HepG2 (cell line): ENCODE measurements at regions not wholly inside any gene's neighbourhood (a gene's known extent, or its start where the extent isn't known, plus 50 kb on each side); places are given as distances from the start of the nearest gene placed in this dataset.

Source experiments
- CREM ChIP-seq, 2 experiments: sonication (generic) in 1 of 2; formaldehyde crosslinking in 1 of 2; IDR thresholded peaks; 2 replicates each; pipeline versions ENCODE4 v1.4.0 to v1.6.1; 2016 to 2020; ENCODE audit warnings: antibody characterized with exemption in 1 of 2, mild to moderate bottlenecking in 1 of 2, missing genetic modification reagents in 1 of 2
- FOXP1 ChIP-seq, 2 experiments: fragments of 450-650 bp in 1 of 2; IDR thresholded peaks; 2 replicates each; pipeline ENCODE4 v1.6.1; 2017 to 2018; ENCODE audit warnings: antibody characterized with exemption in 1 of 2
- HNRNPL ChIP-seq: fragments of 200-400 bp; formaldehyde crosslinking; IDR thresholded peaks from 2 replicates; pipeline ENCODE4 v1.6.1; 2017; ENCODE audit warnings: mild to moderate bottlenecking, low read depth, low read length
- RBFOX2 ChIP-seq: fragments of 200-400 bp; formaldehyde crosslinking; IDR thresholded peaks from 2 replicates; pipeline ENCODE4 v1.6.1; 2017; ENCODE audit warnings: low read depth, mild to moderate bottlenecking, low read length
- SOX13 ChIP-seq, 3 experiments: fragments of 450-650 bp in 1 of 3; sonication (generic) in 1 of 3; formaldehyde crosslinking in 1 of 3; IDR thresholded peaks in 2 of 3; conservative IDR thresholded peaks in 1 of 3; 2 replicates each; pipeline versions ENCODE4 v1.5.0 to v1.6.1; 2016 to 2020; ENCODE audit warnings: antibody characterized with exemption in 1 of 3, mild to moderate bottlenecking in 1 of 3, missing compliant biosample characterization in 1 of 3, missing genetic modification reagents in 1 of 3, moderate library complexity in 1 of 3
- TRIM22 ChIP-seq: fragments of 450-650 bp; IDR thresholded peaks from 2 replicates; pipeline ENCODE4 v1.6.1; 2017
- ZBTB20 ChIP-seq: sonication (generic); formaldehyde crosslinking; IDR thresholded peaks from 2 replicates; pipeline ENCODE4 v1.8.1; 2023; ENCODE audit warnings: missing genetic modification reagents, low read depth, mild to moderate bottlenecking, borderline replicate concordance
- ZC3H4 ChIP-seq: sonication (generic); formaldehyde crosslinking; IDR thresholded peaks from 2 replicates; pipeline ENCODE4 v1.4.0; 2020; ENCODE audit warnings: missing genetic modification reagents, borderline replicate concordance
- ZEB1 ChIP-seq: IDR thresholded peaks from 2 replicates; pipeline ENCODE4 v1.6.1; 2012; ENCODE audit warnings: mild to moderate bottlenecking, low read depth, inconsistent platforms; ENCODE audit not compliant: insufficient replicate concordance
- ZNF546 ChIP-seq: sonication (generic); formaldehyde crosslinking; conservative IDR thresholded peaks from 2 replicates; pipeline ENCODE4 v1.8.1; 2023; ENCODE audit warnings: mild to moderate bottlenecking, missing genetic modification reagents
- ZNF574 ChIP-seq: sonication (generic); formaldehyde crosslinking; IDR thresholded peaks from 2 replicates; pipeline ENCODE4 v1.4.0; 2020; ENCODE audit warnings: missing genetic modification reagents
- ZNF891 ChIP-seq: sonication (generic); formaldehyde crosslinking; IDR thresholded peaks from 2 replicates; pipeline ENCODE4 v1.5.0; 2020; ENCODE audit warnings: mild to moderate bottlenecking, missing genetic modification reagents
- TF ChIP-seq, protein P1 (sequence below): sonication (generic); formaldehyde crosslinking; IDR thresholded peaks from one replicate; pipeline ENCODE4 v1.5.1; 2020; ENCODE audit warnings: mild to moderate bottlenecking, missing genetic modification reagents; ENCODE audit errors: not compliant biosample characterization
- TF ChIP-seq, protein P2 (sequence below): sonication (generic); formaldehyde crosslinking; IDR thresholded peaks from 2 replicates; pipeline ENCODE4 v1.4.0; 2020; ENCODE audit warnings: missing genetic modification reagents

GRCh38 chr20:47429409-47429808 lies 72.3 kb upstream of the NCOA3 start (continued):
- TF ChIP-seq, protein P1, sequence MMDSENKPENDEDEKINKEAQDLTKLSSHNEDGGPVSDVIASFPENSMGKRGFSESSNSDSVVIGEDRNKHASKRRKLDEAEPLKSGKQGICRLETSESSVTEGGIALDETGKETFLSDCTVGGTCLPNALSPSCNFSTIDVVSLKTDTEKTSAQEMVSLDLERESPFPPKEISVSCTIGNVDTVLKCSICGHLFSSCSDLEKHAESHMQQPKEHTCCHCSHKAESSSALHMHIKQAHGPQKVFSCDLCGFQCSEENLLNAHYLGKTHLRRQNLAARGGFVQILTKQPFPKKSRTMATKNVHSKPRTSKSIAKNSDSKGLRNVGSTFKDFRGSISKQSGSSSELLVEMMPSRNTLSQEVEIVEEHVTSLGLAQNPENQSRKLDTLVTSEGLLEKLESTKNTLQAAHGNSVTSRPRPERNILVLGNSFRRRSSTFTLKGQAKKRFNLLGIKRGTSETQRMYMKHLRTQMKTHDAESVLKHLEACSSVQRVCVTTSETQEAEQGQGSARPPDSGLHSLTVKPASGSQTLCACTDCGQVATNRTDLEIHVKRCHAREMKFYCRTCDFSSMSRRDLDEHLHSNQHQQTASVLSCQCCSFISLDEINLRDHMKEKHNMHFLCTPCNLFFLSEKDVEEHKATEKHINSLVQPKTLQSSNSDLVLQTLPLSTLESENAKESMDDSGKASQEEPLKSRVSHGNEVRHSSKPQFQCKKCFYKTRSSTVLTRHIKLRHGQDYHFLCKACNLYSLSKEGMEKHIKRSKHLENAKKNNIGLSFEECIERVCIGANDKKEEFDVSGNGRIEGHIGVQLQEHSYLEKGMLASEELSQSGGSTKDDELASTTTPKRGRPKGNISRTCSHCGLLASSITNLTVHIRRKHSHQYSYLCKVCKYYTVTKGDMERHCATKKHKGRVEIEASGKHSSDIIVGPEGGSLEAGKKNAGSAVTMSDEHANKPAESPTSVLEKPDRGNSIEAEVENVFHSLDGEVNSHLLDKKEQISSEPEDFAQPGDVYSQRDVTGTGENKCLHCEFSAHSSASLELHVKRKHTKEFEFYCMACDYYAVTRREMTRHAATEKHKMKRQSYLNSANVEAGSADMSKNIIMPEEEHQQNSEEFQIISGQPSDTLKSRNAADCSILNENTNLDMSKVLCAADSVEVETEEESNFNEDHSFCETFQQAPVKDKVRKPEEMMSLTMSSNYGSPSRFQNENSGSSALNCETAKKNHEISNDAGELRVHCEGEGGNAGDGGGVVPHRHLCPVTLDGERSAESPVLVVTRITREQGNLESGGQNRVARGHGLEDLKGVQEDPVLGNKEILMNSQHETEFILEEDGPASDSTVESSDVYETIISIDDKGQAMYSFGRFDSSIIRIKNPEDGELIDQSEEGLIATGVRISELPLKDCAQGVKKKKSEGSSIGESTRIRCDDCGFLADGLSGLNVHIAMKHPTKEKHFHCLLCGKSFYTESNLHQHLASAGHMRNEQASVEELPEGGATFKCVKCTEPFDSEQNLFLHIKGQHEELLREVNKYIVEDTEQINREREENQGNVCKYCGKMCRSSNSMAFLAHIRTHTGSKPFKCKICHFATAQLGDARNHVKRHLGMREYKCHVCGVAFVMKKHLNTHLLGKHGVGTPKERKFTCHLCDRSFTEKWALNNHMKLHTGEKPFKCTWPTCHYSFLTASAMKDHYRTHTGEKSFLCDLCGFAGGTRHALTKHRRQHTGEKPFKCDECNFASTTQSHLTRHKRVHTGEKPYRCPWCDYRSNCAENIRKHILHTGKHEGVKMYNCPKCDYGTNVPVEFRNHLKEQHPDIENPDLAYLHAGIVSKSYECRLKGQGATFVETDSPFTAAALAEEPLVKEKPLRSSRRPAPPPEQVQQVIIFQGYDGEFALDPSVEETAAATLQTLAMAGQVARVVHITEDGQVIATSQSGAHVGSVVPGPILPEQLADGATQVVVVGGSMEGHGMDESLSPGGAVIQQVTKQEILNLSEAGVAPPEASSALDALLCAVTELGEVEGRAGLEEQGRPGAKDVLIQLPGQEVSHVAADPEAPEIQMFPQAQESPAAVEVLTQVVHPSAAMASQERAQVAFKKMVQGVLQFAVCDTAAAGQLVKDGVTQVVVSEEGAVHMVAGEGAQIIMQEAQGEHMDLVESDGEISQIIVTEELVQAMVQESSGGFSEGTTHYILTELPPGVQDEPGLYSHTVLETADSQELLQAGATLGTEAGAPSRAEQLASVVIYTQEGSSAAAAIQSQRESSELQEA = no peak
- TF ChIP-seq ZC3H4 (CRISPR knock-in tag) = no peak
- no peak; the same call in 1 of the 2 replicates for TF ChIP-seq SOX13 (IDR thresholded peaks at IDR 0.05)
- peak in 1 of 2 experiments; percentile 83; a peak in 2 of 4 replicates for TF ChIP-seq SOX13 (CRISPR knock-in tag; conservative IDR thresholded peaks at IDR 0.05 in 1 of 2, IDR thresholded peaks at IDR 0.05 in 1 of 2)
- TF ChIP-seq CREM (IDR thresholded peaks at IDR 0.05) = no peak; the same call in 1 of the 2 replicates
- TF ChIP-seq CREM (CRISPR knock-in tag; IDR thresholded peaks at IDR 0.05) = no peak
- TF ChIP-seq, protein P2, sequence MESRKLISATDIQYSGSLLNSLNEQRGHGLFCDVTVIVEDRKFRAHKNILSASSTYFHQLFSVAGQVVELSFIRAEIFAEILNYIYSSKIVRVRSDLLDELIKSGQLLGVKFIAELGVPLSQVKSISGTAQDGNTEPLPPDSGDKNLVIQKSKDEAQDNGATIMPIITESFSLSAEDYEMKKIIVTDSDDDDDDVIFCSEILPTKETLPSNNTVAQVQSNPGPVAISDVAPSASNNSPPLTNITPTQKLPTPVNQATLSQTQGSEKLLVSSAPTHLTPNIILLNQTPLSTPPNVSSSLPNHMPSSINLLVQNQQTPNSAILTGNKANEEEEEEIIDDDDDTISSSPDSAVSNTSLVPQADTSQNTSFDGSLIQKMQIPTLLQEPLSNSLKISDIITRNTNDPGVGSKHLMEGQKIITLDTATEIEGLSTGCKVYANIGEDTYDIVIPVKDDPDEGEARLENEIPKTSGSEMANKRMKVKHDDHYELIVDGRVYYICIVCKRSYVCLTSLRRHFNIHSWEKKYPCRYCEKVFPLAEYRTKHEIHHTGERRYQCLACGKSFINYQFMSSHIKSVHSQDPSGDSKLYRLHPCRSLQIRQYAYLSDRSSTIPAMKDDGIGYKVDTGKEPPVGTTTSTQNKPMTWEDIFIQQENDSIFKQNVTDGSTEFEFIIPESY (CRISPR knock-in tag) = no peak
- no peak for TF ChIP-seq ZNF546 (CRISPR knock-in tag)
- TF ChIP-seq ZBTB20 (CRISPR knock-in tag) = no peak
- TF ChIP-seq HNRNPL = no peak
- TF ChIP-seq ZEB1 = no peak
- TF ChIP-seq RBFOX2 = no peak
- TF ChIP-seq ZNF574 = no peak
- TF ChIP-seq FOXP1 (IDR thresholded peaks at IDR 0.05) = no peak
- no peak for TF ChIP-seq FOXP1 (CRISPR knock-in tag; IDR thresholded peaks at IDR 0.05)
- no peak for TF ChIP-seq TRIM22
- TF ChIP-seq ZNF891 (CRISPR knock-in tag) = no peak
